DMS114 treated with DMSO at 0.1 percent for 48 hours (cell line): ENCODE measurements at regions not wholly inside any gene's neighbourhood (a gene's known extent, or its start where the extent isn't known, plus 50 kb on each side); places are given as distances from the start of the nearest gene placed in this dataset.
"Not testable (repeated sequence)": the region's sequence is repeated elsewhere in the genome, so short reads cannot be mapped to it uniquely, and the experiment has no call there.

Experiments
- DNase-seq: peaks from one replicate; lab custom pipeline; 2025; ENCODE audit not compliant: unreplicated experiment; lab: John Stamatoyannopoulos, UW

DNA sequence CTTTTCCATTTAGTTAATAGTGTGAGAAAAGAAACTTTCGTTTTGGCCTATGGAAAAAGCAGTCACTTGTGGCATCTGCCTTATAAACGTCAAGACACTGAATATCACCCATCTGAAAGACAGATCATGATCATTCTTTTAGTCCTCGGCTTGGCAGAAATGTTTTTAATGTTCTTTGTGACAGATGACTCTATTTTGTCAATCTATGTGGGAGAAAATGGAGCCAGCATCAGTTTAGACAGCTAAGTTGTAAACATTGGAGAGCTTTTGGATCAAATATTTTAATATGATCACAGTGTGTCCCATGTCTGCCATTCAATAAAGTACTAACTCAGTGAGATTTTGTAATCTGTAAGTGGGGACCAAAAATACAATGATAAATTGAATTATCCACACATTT is 85.1 kb upstream of the LUZP2 start:
- DNase-seq = no peak

DNA sequence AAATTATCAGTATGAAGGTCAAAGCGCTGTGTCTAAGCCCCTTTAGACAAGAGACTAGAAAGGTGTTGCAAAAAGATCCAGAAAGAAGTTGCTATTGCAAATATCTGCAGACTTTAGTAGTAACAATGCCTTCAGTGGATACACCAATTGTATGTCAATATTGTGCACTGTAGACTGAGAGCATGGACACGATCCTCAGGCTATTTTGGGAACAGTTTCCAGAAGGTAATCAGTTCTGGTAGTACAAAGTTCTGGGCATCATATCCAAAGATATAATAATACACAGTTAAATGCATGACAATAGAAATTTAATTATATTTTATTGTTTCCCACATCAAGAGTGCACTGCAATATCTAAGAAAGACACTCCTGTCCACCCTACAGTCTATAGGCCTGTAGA is 84.1 kb upstream of the LUZP2 start:
- no peak for DNase-seq

DNA sequence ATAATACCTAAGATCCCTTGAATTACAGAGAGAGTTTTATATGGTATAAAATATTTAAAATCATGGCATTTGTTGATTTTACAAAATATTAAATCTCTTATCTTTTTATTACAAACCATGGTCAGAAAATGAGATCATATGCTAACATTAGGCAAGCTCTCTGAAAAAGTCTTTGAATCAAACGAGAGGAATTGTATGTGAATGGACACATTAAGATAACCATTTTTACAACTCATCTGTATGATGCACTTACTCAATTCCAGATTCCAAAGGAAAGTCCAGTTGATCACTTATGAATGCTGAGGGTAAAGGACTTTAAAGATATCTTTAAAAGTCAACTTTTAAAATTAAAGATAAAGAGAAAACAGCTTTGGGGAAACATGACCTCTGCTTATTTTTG is 83.5 kb upstream of the LUZP2 start:
- DNase-seq = no peak

DNA sequence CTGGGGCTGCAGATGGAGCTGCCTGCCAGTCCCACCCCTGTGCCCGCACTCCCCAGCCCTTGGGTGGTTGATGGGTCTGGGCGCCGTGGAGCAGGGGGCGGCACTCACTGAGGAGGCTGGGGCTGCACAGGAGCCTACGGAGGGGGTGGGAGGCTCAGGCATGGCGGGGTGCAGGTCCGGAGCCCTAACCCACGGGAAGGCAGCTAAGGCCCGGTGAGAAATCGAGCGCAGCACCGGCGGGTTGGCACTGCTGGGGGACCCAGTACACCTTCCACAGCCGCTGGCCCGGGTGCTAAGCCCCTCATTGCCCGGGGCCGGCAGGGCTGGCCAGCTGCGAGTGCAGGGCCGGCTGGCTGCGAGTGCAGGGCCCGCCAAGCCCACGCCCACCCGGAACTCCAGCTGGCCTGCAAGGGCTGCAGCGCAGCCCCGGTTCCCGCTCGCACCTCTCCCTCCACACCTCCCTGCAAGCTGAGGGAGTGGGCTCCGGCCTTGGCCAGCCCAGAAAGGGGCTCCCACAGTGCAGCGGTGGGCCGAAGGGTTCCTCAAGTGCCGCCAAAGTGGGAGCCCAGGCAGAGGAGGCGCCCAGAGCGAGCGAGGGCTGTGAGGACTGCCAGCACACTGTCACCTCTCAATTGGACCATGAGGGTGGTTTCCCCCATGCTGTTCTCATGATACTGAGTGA is 80.8 kb upstream of the LUZP2 start:
- not testable (repeated sequence) for DNase-seq

DNA sequence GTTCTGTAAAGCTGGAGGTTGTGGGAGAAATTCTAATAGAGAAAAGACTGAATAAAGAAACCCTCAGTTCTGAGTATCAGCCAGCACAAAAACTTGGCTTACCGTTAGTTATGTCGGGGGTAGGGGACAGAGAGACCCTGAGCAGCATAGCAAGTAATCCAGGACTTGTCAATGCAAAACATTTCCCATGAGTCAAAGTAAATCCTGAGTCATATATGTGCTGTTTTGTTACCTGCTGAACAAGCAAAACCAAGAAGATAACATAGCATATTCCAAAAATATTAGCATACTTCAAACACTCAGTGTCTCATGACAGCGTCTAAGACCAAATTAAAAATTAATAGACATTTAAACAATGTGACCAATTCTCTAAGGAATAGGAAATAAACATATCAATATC is 75.1 kb upstream of the LUZP2 start:
- no peak for DNase-seq

DNA sequence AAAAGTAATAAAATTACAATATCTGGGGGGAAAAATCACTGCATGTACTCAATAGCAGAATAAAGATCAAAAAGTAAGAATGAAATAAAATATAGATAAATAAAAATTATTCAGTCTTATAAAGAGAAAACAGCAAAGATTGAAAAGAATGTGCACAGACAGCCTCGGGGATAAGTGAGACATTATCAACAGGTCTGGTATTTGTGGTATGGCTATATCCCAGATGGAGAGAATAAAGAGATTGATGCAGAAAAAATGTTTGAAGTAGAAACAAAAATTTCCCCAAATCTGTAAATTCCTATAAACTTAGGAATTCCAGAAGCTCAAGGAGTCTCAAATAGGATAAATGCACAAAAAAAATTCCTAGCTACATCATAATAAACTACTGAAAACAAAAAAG is 74.5 kb upstream of the LUZP2 start:
- DNase-seq = no peak

DNA sequence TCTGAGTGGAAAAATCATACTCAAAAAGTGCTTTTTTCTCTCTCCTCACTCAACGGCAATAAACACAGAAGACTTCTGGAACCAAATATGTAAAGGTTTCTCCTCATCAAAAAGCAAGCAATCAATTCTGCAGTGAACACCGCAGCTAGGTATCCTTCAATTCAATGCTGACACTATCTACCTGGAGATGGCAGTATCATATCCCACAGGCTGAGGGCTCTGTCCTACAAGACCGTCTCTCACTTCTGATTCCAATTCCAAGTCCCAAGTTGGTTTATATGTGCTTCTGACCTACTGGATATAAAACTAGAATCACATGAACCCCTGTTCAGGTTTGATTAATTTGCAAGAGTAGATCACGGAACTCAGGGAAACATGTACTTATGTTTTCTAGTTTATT is 59.7 kb upstream of the LUZP2 start:
- no peak for DNase-seq
